Transverse colon (tissue), 4 donors: ENCODE measurements at regions not wholly inside any gene's neighbourhood (a gene's known extent, or its start where the extent isn't known, plus 50 kb on each side); places are given as distances from the start of the nearest gene placed in this dataset.

ENCODE experiments used
- DNase-seq: peaks from one replicate; pipeline ENCODE4 v3.0.0-alpha.2; 2019
- H3K27ac ChIP-seq, 4 donors: fragments of 200-600 bp; sonication (generic); 2 replicates each; pipeline ENCODE4 v1.5.1; 2016 to 2018; ENCODE audit warnings: inconsistent platforms in 4 of 4
- H3K27me3 ChIP-seq: fragments of 200-600 bp; sonication (generic); 2 replicates; pipeline ENCODE4 v1.5.1; 2017; ENCODE audit warnings: inconsistent platforms
- H3K36me3 ChIP-seq, 4 donors: fragments of 200-600 bp; sonication (generic); 2 replicates each; pipeline ENCODE4 v1.5.1; 2017 to 2019; ENCODE audit warnings: inconsistent platforms in 4 of 4
- H3K4me1 ChIP-seq, 4 donors: fragments of 200-600 bp; sonication (generic); 2 replicates each; pipeline ENCODE4 v1.5.1; 2017 to 2020; ENCODE audit warnings: inconsistent platforms in 4 of 4
- H3K4me3 ChIP-seq, 4 donors: fragments of 200-600 bp; sonication (generic); 1 replicate in 1 of 4; 2 replicates in 3 of 4; pipeline versions ENCODE4 v1.5.1 to v1.6.1; 2017 to 2019; ENCODE audit warnings: inconsistent platforms in 4 of 4
- H3K9me3 ChIP-seq, 2 donors: fragments of 200-600 bp; sonication (generic); 2 replicates each; pipeline ENCODE4 v1.5.1; 2017 to 2019; ENCODE audit warnings: inconsistent platforms in 2 of 2
- CTCF ChIP-seq, 5 experiments: fragments of 200-600 bp in 3 of 5; fragments of 450-650 bp in 2 of 5; sonication (generic) in 3 of 5; IDR thresholded peaks; 1 replicate in 2 of 5; 2 replicates in 3 of 5; pipeline ENCODE4 v1.5.1; 2016 to 2017; ENCODE audit warnings: antibody characterized with exemption in 5 of 5, inconsistent platforms in 3 of 5, mild to moderate bottlenecking in 2 of 5, moderate library complexity in 1 of 5
- EP300 ChIP-seq: sonication (generic); formaldehyde crosslinking; IDR thresholded peaks from one replicate; pipeline ENCODE4 v1.6.1; 2017; ENCODE audit warnings: antibody characterized with exemption, low read depth
- POLR2A ChIP-seq: fragments of 450-650 bp; IDR thresholded peaks from one replicate; pipeline ENCODE4 v1.6.1; 2016; ENCODE audit warnings: antibody characterized with exemption, mild to moderate bottlenecking, moderate library complexity
- POLR2AphosphoS5 ChIP-seq, 3 donors: sonication (generic); formaldehyde crosslinking; IDR thresholded peaks; one replicate each; pipeline ENCODE4 v1.6.1; 2016; ENCODE audit warnings: antibody characterized with exemption in 3 of 3
- WGBS, 2 donors: methylation state at CpG; one replicate each; pipeline ENCODE4 v1.1.5; 2018; ENCODE audit warnings: low coverage in 1 of 2; 5-methylcytosine and 5-hydroxymethylcytosine counted together
- in situ Hi-C, 4 donors: fragments of 200-750 bp; cut with MboI; loops; one replicate each; pipeline versions ENCODE4 v1.15.0 to v1.15.1; 2017; ENCODE audit warnings: low sequenced_read_pairs in 3 of 4, low pct_ligation_motif_present in 1 of 4, low pct_unique_long_range_greater_than_20kb in 1 of 4
- intact Hi-C: fragments of 100-400 bp; cut with DNase I; formaldehyde crosslinking; loops from one replicate; pipeline ENCODE4 v1.15.1; 2023; ENCODE audit warnings: low total_unique reads

GRCh38 chr18:56481751-56482150 lies 156.6 kb downstream of the TXNL1 start:
- no peak overlapping the region for H3K4me3 ChIP-seq
- H3K27me3 ChIP-seq, result no peaks in the 10 kb centered on the region
- no peak overlapping the region for H3K27ac ChIP-seq
- H3K36me3 ChIP-seq, result no peaks in the 10 kb centered on the region
- no peak for DNase-seq
- no peaks in the 10 kb centered on the region for H3K9me3 ChIP-seq
- WGBS, 2 donors, result 90 to 100% methylated on average over 1 of the region's 1 CpG
- H3K4me1 ChIP-seq, result no peaks in the 10 kb centered on the region
- TF ChIP-seq POLR2AphosphoS5 (IDR thresholded peaks at IDR 0.05) (no peak), CTCF (IDR thresholded peaks at IDR 0.05) (no peak), POLR2A (no peak), EP300 (no peak)
- intact Hi-C loops (no loop called here), in situ Hi-C loops (no loop called here)

GRCh38 chr18:56479841-56480240 lies 158.6 kb downstream of the TXNL1 start:
- no peak for DNase-seq
- Histone ChIP-seq H3K27me3 (no peaks in the 10 kb centered on the region), H3K27ac (no peak overlapping the region), H3K36me3 (no peaks in the 10 kb centered on the region), H3K4me1 (no peaks in the 10 kb centered on the region), H3K9me3 (no peaks in the 10 kb centered on the region), H3K4me3 (no peak overlapping the region)
- no peak for TF ChIP-seq CTCF (IDR thresholded peaks at IDR 0.05)
- no peak for TF ChIP-seq POLR2A
- no peak for TF ChIP-seq POLR2AphosphoS5 (IDR thresholded peaks at IDR 0.05)
- no peak for TF ChIP-seq EP300
- 86 to 89% methylated on average over 1 to 3 of the region's 3 CpGs for WGBS, 2 donors
- in situ Hi-C loops (no loop called here), intact Hi-C loops (no loop called here)

GRCh38 chr18:56475250-56475649 lies 163.1 kb downstream of the TXNL1 start:
- no peak overlapping the region for H3K4me3 ChIP-seq
- in situ Hi-C loops (no loop called here), intact Hi-C loops (no loop called here)
- H3K9me3 ChIP-seq, result no peaks in the 10 kb centered on the region
- no peak for DNase-seq
- 58 to 75% methylated on average over 2 of the region's 2 CpGs for WGBS, 2 donors
- H3K27ac ChIP-seq, result no peak overlapping the region
- no peaks in the 10 kb centered on the region for H3K4me1 ChIP-seq
- no peaks in the 10 kb centered on the region for H3K27me3 ChIP-seq
- H3K36me3 ChIP-seq, result no peaks in the 10 kb centered on the region
- TF ChIP-seq EP300 (no peak), POLR2AphosphoS5 (IDR thresholded peaks at IDR 0.05) (no peak), CTCF (IDR thresholded peaks at IDR 0.05) (no peak), POLR2A (no peak)

GRCh38 chr18:56473400-56474024 lies 164.9 kb downstream of the TXNL1 start:
- intact Hi-C loops, result no loop called here
- WGBS, 2 donors, result 90 to 92% methylated on average over 4 to 8 of the region's 8 CpGs
- in situ Hi-C loops, result loop anchor here in 1 of 4 donors (25.0 kb wide), 1 partner anchor 89 kb away; no protein-coding TSS in a partner anchor

More at GRCh38 chr18:56473400-56474024, 164.9 kb downstream of the TXNL1 start:
- Histone ChIP-seq H3K4me3 (no peak overlapping the region), H3K27me3 (no peaks in the 10 kb centered on the region), H3K4me1 (peaks cover 0 to 2% (median 0%) of the 10 kb centered on the region in 4 donors), H3K9me3 (no peaks in the 10 kb centered on the region), H3K27ac (no peak overlapping the region), H3K36me3 (no peaks in the 10 kb centered on the region)
- DNase-seq, result no peak
- TF ChIP-seq POLR2A (no peak), CTCF (IDR thresholded peaks at IDR 0.05) (no peak), EP300 (no peak), POLR2AphosphoS5 (IDR thresholded peaks at IDR 0.05) (no peak)
